Nephron progenitor cell (in vitro differentiated cells): ENCODE measurements at regions not wholly inside any gene's neighbourhood (a gene's known extent, or its start where the extent isn't known, plus 50 kb on each side); places are given as distances from the start of the nearest gene placed in this dataset.
"Not testable (repeated sequence)": the region's sequence is repeated elsewhere in the genome, so short reads cannot be mapped to it uniquely, and the experiment has no call there.

ENCODE experiments used
- DNase-seq: peaks from one replicate; pipeline ENCODE4 v3.0.0; 2021
- H3K27ac Mint-ChIP-seq: 2 replicates; pipeline ENCODE4 v1.8.0; 2021; ENCODE audit warnings: mild to moderate bottlenecking, moderate library complexity, mixed read lengths
- H3K27me3 Mint-ChIP-seq: 2 replicates; pipeline ENCODE4 v1.8.0; 2021; ENCODE audit warnings: mild to moderate bottlenecking, low read depth, mixed read lengths; ENCODE audit not compliant: poor library complexity
- H3K36me3 Mint-ChIP-seq: 2 replicates; pipeline ENCODE4 v1.8.0; 2021; ENCODE audit warnings: low read depth, mixed read lengths
- H3K4me1 Mint-ChIP-seq: 2 replicates; pipeline ENCODE4 v1.8.0; 2021; ENCODE audit warnings: mixed read lengths
- H3K4me3 Mint-ChIP-seq: 2 replicates; pipeline ENCODE4 v1.8.0; 2021; ENCODE audit warnings: mild to moderate bottlenecking, moderate library complexity, mixed read lengths
- H3K9me3 Mint-ChIP-seq: 2 replicates; pipeline ENCODE4 v1.8.0; 2021; ENCODE audit warnings: mild to moderate bottlenecking, moderate library complexity, mixed read lengths
- TF ChIP-seq, protein P1 (sequence below): fragments of 200-600 bp; sonication (generic); IDR thresholded peaks from 2 replicates; pipeline ENCODE4 v1.5.0; 2021; ENCODE audit warnings: antibody characterized with exemption

DNA sequence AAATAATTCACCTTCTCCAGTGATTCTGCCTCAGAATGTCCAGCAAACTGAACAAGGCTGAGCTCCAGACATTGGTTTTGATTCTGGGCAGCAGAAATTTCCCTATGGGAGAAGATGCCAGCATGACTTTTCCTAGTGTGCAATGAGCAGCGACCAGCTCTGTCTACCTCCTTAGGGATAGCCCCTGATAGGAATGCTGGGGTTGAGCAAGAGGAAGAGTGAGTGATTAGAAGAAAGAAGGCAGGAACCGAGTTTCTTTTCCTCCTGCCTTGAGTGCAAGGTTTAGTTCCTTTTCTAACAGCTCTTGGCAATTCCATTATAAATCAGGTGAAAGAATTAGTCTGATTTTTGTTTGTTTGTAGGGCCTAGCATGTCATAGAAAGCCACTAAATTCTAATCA is 379.0 kb downstream of the DAD1 start:
- H3K9me3 Mint-ChIP-seq = no peaks in the 10 kb centered on the region
- H3K27me3 Mint-ChIP-seq = peaks cover 2% of the 10 kb centered on the region
- TF ChIP-seq, protein P1, sequence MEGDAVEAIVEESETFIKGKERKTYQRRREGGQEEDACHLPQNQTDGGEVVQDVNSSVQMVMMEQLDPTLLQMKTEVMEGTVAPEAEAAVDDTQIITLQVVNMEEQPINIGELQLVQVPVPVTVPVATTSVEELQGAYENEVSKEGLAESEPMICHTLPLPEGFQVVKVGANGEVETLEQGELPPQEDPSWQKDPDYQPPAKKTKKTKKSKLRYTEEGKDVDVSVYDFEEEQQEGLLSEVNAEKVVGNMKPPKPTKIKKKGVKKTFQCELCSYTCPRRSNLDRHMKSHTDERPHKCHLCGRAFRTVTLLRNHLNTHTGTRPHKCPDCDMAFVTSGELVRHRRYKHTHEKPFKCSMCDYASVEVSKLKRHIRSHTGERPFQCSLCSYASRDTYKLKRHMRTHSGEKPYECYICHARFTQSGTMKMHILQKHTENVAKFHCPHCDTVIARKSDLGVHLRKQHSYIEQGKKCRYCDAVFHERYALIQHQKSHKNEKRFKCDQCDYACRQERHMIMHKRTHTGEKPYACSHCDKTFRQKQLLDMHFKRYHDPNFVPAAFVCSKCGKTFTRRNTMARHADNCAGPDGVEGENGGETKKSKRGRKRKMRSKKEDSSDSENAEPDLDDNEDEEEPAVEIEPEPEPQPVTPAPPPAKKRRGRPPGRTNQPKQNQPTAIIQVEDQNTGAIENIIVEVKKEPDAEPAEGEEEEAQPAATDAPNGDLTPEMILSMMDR = no peak
- H3K4me3 Mint-ChIP-seq = no peak overlapping the region
- no peak for DNase-seq
- no peak overlapping the region for H3K27ac Mint-ChIP-seq
- no peaks in the 10 kb centered on the region for H3K36me3 Mint-ChIP-seq
- no peaks in the 10 kb centered on the region for H3K4me1 Mint-ChIP-seq

DNA sequence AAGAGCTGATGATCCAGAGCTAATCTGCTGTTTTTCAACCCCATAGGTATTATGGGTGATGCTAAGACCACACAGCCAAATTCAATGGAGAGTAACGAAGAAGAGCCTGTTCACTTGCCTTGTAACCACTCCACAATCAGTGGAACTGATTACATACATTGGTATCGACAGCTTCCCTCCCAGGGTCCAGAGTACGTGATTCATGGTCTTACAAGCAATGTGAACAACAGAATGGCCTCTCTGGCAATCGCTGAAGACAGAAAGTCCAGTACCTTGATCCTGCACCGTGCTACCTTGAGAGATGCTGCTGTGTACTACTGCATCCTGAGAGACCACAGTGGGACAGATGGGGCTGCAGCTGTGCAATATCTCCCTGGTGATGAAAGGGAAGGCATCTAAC is 386.0 kb downstream of the DAD1 start:
- H3K4me1 Mint-ChIP-seq = no peaks in the 10 kb centered on the region
- H3K27ac Mint-ChIP-seq = no peak overlapping the region
- H3K9me3 Mint-ChIP-seq = peaks cover 11% of the 10 kb centered on the region
- DNase-seq = no peak
- H3K36me3 Mint-ChIP-seq = no peaks in the 10 kb centered on the region
- H3K27me3 Mint-ChIP-seq = peaks cover 7% of the 10 kb centered on the region
- no peak overlapping the region for H3K4me3 Mint-ChIP-seq
- TF ChIP-seq, protein P1 = no peak

DNA sequence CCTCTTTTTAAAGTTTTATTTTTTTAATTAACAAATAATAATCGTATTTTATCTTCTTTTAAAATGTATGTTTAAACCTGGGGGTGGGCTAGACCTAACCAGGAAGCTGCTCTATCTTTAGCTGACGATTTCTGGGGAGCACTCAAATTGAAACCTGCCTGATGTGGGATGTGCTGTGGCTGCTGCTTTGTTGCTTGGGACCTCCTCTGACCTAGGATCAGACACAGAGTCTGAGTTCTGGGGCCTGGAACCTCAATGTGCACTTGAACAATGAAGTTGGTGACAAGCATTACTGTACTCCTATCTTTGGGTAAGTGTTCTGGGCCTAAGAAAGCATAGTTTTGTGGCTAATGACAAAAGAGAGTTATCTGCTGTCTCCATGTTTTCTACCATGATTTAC is 386.7 kb downstream of the DAD1 start:
- Mint-ChIP-seq H3K4me3 (no peak overlapping the region), H3K36me3 (no peaks in the 10 kb centered on the region), H3K27ac (no peak overlapping the region), H3K4me1 (no peaks in the 10 kb centered on the region), H3K27me3 (peaks cover 7% of the 10 kb centered on the region), H3K9me3 (peaks cover 17% of the 10 kb centered on the region)
- no peak for DNase-seq
- TF ChIP-seq, protein P1 = no peak

DNA sequence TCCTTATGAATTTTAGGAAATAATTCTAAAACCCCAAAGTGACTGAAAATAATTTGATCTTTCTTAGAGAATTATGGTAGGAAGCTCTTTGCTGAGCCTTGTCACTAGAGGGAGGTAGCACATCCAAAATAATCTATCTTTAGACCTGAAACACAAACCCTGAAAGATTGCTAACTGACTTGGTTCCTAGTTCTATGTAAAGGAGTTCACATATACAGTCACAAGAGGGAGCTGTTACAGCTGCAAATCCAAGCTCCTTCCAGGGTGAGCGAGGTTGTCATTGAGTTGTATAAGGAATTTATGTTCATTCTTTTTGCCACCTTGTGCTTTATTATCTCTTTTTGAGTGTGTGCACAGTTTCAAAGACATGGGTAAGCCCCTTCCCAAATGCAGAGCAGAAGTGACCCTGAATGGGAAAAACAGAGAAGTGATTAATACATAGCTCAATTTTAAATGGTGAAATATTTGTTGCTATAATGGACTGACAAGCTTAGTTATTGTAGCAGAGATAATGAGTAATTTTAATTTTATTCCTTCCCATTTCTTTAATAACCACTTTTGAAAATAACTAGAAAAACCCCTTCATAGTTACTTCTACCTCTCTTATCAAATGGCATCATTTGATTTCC is 387.9 kb downstream of the DAD1 start:
- H3K36me3 Mint-ChIP-seq = no peaks in the 10 kb centered on the region
- peaks cover 7% of the 10 kb centered on the region for H3K27me3 Mint-ChIP-seq
- no peak overlapping the region for H3K4me3 Mint-ChIP-seq
- H3K4me1 Mint-ChIP-seq = no peaks in the 10 kb centered on the region
- no peak overlapping the region for H3K27ac Mint-ChIP-seq
- peaks cover 17% of the 10 kb centered on the region for H3K9me3 Mint-ChIP-seq
- DNase-seq = peak; percentile 7
- TF ChIP-seq, protein P1 = peak; percentile 70

DNA sequence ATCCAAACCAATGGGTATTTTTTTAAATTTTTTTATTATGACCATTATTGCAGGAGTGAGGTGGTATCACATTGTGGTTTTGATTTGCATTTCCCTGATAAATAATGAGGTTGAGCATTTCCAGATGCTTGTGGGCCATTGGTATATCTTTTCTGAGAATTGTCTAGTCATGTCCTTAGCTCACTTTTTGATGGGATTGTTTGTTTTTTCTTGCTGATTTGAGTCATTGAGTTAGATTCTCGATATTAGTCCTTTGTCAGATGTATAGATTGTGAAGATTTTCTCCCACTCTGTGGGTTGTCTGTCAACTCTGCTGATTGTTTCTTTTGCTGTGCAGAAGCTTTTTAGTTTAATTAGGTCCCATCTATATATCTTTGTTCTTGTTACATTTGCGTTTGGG is 388.9 kb downstream of the DAD1 start:
- not testable (repeated sequence) for DNase-seq, H3K4me1 Mint-ChIP-seq, H3K4me3 Mint-ChIP-seq

DNA sequence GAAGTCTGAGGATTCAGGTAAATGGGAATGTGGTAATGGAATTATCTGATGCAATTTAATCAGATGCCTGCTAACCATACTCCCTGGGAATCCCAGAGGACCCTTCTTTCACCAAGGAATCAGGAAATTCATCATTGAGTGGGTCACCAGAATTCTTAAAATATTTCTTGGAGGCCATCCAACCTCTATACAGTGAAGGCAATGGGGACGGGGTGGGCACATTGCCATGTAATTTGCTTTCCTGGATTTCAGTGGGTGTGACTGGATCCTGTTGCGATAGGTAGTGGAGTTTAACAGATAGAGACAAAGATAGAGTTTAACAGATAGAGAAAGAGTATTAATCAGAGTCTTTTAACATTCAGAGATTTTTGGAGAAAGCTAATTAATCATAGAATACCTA is 394.4 kb downstream of the DAD1 start:
- DNase-seq = no peak
- TF ChIP-seq, protein P1 = no peak
- H3K36me3 Mint-ChIP-seq = no peaks in the 10 kb centered on the region
- no peaks in the 10 kb centered on the region for H3K4me1 Mint-ChIP-seq
- H3K27ac Mint-ChIP-seq = no peak overlapping the region
- peaks cover 16% of the 10 kb centered on the region for H3K9me3 Mint-ChIP-seq
- no peaks in the 10 kb centered on the region for H3K27me3 Mint-ChIP-seq
- H3K4me3 Mint-ChIP-seq = no peak overlapping the region

More for the DNA sequence above, 388.9 kb downstream of the DAD1 start:
- not testable (repeated sequence) for H3K27me3 Mint-ChIP-seq, H3K36me3 Mint-ChIP-seq, H3K27ac Mint-ChIP-seq
- H3K9me3 Mint-ChIP-seq = peaks cover 17% of the 10 kb centered on the region
